SK-N-SH treated with all-trans-retinoic acid at 6 μM for 48 hours (cell line): ENCODE measurements at regions not wholly inside any gene's neighbourhood (a gene's known extent, or its start where the extent isn't known, plus 50 kb on each side); places are given as distances from the start of the nearest gene placed in this dataset.

Source experiments
- ESRRG ChIP-seq: fragments of 250-450 bp; sonication (Bioruptor Pico); IDR thresholded peaks from 2 replicates; pipeline ENCODE4 v1.6.1; 2021; ENCODE audit warnings: mild to moderate bottlenecking
- OSR1 ChIP-seq: fragments of 250-450 bp; sonication (Bioruptor Pico); IDR thresholded peaks from 2 replicates; pipeline ENCODE4 v1.8.0; 2022; ENCODE audit warnings: moderate library complexity, mild to moderate bottlenecking, inconsistent platforms
- RARB ChIP-seq: fragments of 250-450 bp; sonication (Bioruptor Pico); IDR thresholded peaks from 2 replicates; pipeline ENCODE4 v1.8.0; 2021; ENCODE audit warnings: mild to moderate bottlenecking, moderate library complexity
- ZFP30 ChIP-seq: fragments of 450-650 bp; formaldehyde crosslinking; IDR thresholded peaks from 2 replicates; pipeline ENCODE4 v1.5.0; 2022; ENCODE audit warnings: mild to moderate bottlenecking, moderate library complexity

DNA sequence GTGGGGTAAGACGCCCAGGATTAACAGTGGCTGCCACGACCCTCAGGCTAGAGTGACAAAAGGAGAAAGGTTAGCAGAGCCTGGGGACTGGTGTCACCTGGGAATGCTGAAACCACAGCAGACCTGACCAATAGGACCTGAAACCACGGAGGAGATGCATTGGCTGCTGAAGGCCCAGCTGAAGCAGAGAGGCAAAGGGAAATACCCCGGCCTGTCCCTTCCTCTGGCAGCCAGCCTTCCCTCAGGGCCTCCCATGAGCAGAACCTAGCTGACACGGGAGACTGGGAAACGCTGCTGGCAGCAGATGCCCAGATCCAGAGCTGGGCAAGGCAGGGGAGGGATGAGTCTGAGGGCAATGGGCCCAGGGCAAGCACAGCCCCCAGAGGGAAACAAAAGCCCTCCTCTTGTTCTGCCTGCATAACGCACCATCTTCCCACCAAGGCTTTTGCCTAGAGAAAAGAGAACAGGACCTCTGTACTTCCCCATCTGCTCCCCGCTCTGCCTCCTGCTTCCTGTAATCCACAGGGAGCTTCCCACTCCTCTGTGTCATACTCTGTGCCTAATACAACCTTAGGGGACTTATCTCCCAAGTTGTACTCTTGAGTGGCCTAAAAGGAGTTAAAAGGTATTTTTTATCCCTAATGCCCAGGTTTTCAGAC, 216.2 kb downstream of the ABHD5 start:
- no peak for TF ChIP-seq RARB (CRISPR knock-in tag)
- no peak for TF ChIP-seq OSR1 (CRISPR knock-in tag)
- no peak for TF ChIP-seq ZFP30 (CRISPR knock-in tag)
- TF ChIP-seq ESRRG, result no peak
